GM12878 (cell line): ENCODE measurements at regions not wholly inside any gene's neighbourhood (a gene's known extent, or its start where the extent isn't known, plus 50 kb on each side); places are given as distances from the start of the nearest gene placed in this dataset.

Source experiments
- CBFB ChIP-seq: IDR thresholded peaks from 2 replicates; pipeline ENCODE4 v1.6.1; 2016; ENCODE audit warnings: antibody characterized with exemption, low read depth
- CBX3 ChIP-seq: fragments of 200-600 bp; sonication (generic); IDR thresholded peaks from 2 replicates; pipeline ENCODE4 v1.6.1; 2016; ENCODE audit warnings: low read depth, borderline replicate concordance
- CREB1 ChIP-seq: IDR thresholded peaks from 2 replicates; pipeline ENCODE4 v1.6.1; 2012; ENCODE audit warnings: low read depth, mild to moderate bottlenecking, inconsistent platforms
- CTCF ChIP-seq, 3 experiments: IDR thresholded peaks in 2 of 3; conservative IDR thresholded peaks in 1 of 3; 2 replicates each; pipeline ENCODE4 v1.5.1; 2011; ENCODE audit warnings: low read depth in 3 of 3, low read length in 3 of 3, mild to moderate bottlenecking in 3 of 3, control low read depth in 2 of 3, moderate library complexity in 2 of 3, inconsistent platforms in 1 of 3, mixed read lengths in 1 of 3; ENCODE audit not compliant: control insufficient read depth in 2 of 3, insufficient read depth in 1 of 3; ENCODE audit errors: extremely low read depth in 1 of 3
- EZH2 ChIP-seq: IDR thresholded peaks from 2 replicates; pipeline ENCODE4 v1.6.1; 2012; ENCODE audit warnings: low read depth, mild to moderate bottlenecking, control low read depth, inconsistent platforms, low read length, borderline replicate concordance; ENCODE audit not compliant: control insufficient read depth
- IKZF2 ChIP-seq, 2 experiments: fragments of 450-650 bp; IDR thresholded peaks; 2 replicates each; pipeline ENCODE4 v1.6.1; 2017; ENCODE audit warnings: mild to moderate bottlenecking in 2 of 2, moderate library complexity in 2 of 2
- RAD21 ChIP-seq: IDR thresholded peaks from 2 replicates; pipeline ENCODE4 v1.6.1; 2011; ENCODE audit warnings: mild to moderate bottlenecking, low read depth, low read length, moderate library complexity; ENCODE audit not compliant: insufficient read depth

GRCh38 chr5:114006582-114006981 lies 355.3 kb upstream of the KCNN2 start:
- TF ChIP-seq CBX3, result no peak
- no peak for TF ChIP-seq RAD21
- no peak for TF ChIP-seq EZH2
- TF ChIP-seq CBFB, result no peak
- TF ChIP-seq IKZF2 (IDR thresholded peaks at IDR 0.05), result no peak
- no peak for TF ChIP-seq CTCF (IDR thresholded peaks at IDR 0.05 in 2 of 3, conservative IDR thresholded peaks at IDR 0.05 in 1 of 3; ENCODE audit: control insufficient read depth in 2 of 3, extremely low read depth in 1 of 3, insufficient read depth in 1 of 3, low read depth in 3 of 3, low read length in 3 of 3)
- TF ChIP-seq CREB1, result no peak
